ENCODE measurements at regions not wholly inside any gene's neighbourhood (a gene's known extent, or its start where the extent isn't known, plus 50 kb on each side); places are given as distances from the start of the nearest gene placed in this dataset.
"Not testable (repeated sequence)": the region's sequence is repeated elsewhere in the genome, so short reads cannot be mapped to it uniquely, and the experiment has no call there.

DNA sequence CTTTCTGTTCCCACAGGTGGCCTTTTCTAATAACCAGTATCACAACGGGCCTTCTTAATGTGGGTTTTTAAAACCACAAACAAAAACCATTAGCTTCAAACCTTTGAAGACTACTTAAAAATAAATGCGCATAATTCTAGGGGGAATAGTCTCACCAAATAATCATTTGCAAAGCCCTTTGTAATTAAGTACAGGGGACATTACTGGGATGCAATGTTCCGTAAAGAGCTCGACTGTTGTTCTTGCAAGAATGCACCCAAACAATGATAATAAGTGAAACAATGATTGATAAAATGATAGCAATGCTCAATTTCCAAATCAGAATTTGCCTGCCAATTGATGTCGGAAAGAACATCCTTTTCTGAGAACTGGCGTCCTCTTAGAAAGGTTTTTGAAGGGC, 589.1 kb upstream of the ADARB2 start:
- H3K27ac Mint-ChIP-seq, result no peak overlapping the region
- peaks cover 19% of the 10 kb centered on the region for H3K36me3 Mint-ChIP-seq
- no peak for ATAC-seq
- ChIA-PET CTCF (no interaction called here), POLR2A (no interaction called here)
- TF ChIP-seq, protein P1, sequence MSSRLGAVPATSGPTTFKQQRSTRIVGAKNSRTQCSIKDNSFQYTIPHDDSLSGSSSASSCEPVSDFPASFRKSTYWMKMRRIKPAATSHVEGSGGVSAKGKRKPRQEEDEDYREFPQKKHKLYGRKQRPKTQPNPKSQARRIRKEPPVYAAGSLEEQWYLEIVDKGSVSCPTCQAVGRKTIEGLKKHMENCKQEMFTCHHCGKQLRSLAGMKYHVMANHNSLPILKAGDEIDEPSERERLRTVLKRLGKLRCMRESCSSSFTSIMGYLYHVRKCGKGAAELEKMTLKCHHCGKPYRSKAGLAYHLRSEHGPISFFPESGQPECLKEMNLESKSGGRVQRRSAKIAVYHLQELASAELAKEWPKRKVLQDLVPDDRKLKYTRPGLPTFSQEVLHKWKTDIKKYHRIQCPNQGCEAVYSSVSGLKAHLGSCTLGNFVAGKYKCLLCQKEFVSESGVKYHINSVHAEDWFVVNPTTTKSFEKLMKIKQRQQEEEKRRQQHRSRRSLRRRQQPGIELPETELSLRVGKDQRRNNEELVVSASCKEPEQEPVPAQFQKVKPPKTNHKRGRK (CRISPR knock-in tag; IDR thresholded peaks at IDR 0.05; ENCODE audit: borderline replicate concordance), result no peak
- no peak for TF ChIP-seq EMX1 (CRISPR knock-in tag; IDR thresholded peaks at IDR 0.05)
- H3K4me3 Mint-ChIP-seq, result no peak overlapping the region
- peaks cover 25% of the 10 kb centered on the region for H3K4me1 Mint-ChIP-seq
- DNase-seq (ENCODE audit: low spot score), result no peak
- peaks cover 4% of the 10 kb centered on the region; the same call in 1 of the 2 replicates for H3K27me3 Mint-ChIP-seq (ENCODE audit: low read depth)
- H3K9me3 Mint-ChIP-seq, result peaks cover 19% of the 10 kb centered on the region

DNA sequence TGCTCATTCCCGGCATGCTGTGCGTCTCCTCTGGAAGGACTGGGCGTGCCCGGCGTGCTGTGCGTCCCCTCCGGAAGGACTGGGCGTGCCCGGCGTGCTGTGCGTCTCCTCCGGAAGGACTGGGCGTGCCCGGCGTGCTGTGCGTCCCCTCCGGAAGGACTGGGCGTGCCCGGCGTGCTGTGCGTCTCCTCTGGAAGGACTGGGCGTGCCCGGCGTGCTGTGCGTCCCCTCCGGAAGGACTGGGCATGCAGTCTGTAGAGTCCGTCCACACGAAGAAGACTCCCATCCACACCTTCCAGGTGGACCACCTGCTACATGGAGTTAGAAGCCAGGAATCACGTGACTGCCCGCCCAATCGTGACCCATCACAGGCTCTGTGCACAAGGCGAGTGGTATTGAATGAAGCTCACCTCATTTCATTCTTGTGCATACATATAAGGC, 577.7 kb upstream of the ADARB2 start:
- H3K4me3 Mint-ChIP-seq; H3K27ac Mint-ChIP-seq; ATAC-seq; H3K9me3 Mint-ChIP-seq; H3K4me1 Mint-ChIP-seq; H3K27me3 Mint-ChIP-seq (ENCODE audit: low read depth); H3K36me3 Mint-ChIP-seq; DNase-seq (ENCODE audit: low spot score); POLR2A ChIA-PET; CTCF ChIA-PET: not testable (repeated sequence)

DNA sequence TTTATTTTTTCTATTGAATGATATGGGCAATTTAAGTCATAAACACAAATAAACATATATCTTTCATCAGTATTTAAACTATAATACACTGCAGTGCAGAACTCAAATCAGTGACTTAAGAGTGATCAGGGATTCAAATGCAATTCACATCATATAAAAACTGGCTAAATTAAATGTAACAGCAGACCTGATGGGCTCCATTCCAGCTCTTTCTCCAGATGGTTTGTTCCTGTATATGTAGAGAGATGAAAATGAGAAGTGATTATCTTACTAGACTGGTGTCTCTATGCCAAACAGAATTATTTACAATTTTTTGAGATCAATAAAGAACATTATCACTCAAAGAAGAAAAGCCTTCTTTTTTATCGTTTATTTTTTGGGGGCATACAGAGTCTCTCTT, 568.8 kb upstream of the ADARB2 start:
- POLR2A ChIA-PET, result no interaction called here
- Mint-ChIP-seq H3K27ac (no peak overlapping the region), H3K4me1 (peaks cover 8% of the 10 kb centered on the region), H3K9me3 (peaks cover 9% of the 10 kb centered on the region), H3K36me3 (peaks cover 7% of the 10 kb centered on the region), H3K27me3 (ENCODE audit: low read depth) (peaks cover 9% of the 10 kb centered on the region), H3K4me3 (no peak overlapping the region)
- TF ChIP-seq, protein P2, sequence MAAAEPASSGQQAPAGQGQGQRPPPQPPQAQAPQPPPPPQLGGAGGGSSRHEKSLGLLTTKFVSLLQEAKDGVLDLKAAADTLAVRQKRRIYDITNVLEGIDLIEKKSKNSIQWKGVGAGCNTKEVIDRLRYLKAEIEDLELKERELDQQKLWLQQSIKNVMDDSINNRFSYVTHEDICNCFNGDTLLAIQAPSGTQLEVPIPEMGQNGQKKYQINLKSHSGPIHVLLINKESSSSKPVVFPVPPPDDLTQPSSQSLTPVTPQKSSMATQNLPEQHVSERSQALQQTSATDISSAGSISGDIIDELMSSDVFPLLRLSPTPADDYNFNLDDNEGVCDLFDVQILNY (CRISPR knock-in tag; IDR thresholded peaks at IDR 0.05), result no peak
- no peak for TF ChIP-seq SMAD4 (CRISPR knock-in tag; IDR thresholded peaks at IDR 0.05)
- TF ChIP-seq, protein P1 (CRISPR knock-in tag; IDR thresholded peaks at IDR 0.05; ENCODE audit: borderline replicate concordance), result no peak
- TF ChIP-seq, protein P3, sequence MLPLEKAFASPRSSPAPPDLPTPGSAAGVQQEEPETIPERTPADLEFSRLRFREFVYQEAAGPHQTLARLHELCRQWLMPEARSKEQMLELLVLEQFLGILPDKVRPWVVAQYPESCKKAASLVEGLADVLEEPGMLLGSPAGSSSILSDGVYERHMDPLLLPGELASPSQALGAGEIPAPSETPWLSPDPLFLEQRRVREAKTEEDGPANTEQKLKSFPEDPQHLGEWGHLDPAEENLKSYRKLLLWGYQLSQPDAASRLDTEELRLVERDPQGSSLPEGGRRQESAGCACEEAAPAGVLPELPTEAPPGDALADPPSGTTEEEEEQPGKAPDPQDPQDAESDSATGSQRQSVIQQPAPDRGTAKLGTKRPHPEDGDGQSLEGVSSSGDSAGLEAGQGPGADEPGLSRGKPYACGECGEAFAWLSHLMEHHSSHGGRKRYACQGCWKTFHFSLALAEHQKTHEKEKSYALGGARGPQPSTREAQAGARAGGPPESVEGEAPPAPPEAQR (CRISPR knock-in tag; IDR thresholded peaks at IDR 0.05), result no peak
- no peak for TF ChIP-seq SP1 (CRISPR knock-in tag; conservative IDR thresholded peaks at IDR 0.05)
- no peak for TF ChIP-seq ZNF416 (CRISPR knock-in tag; IDR thresholded peaks at IDR 0.05)
- no peak for TF ChIP-seq ZNF423 (CRISPR knock-in tag; IDR thresholded peaks at IDR 0.05)
- TF ChIP-seq RORB (CRISPR knock-in tag; IDR thresholded peaks at IDR 0.05), result no peak
- TF ChIP-seq ESRRA (CRISPR knock-in tag; IDR thresholded peaks at IDR 0.05; ENCODE audit: borderline replicate concordance), result no peak
- no peak for TF ChIP-seq ZNF232 (CRISPR knock-in tag; IDR thresholded peaks at IDR 0.05)
- CTCF ChIA-PET, result no interaction called here
- ATAC-seq (no peak), DNase-seq (ENCODE audit: low spot score) (no peak)

DNA sequence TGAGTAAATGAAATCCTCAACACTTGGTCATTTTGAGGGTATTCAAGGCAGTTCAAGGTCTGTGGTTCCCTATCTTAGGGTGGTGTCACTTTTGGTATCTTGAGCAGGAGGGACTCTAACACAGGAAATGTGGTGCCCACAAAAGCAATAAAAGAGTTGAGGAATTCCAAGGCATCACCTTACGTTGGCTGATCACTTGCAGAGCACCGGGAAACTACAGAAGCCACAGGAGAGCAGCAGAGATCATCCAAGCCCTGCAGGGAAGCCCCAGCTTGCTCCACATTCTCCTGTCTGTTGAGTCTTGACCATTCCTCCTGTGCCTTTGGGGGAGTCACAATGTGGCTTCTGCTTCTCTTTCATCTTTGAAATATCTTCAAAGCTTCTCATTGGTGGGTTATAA, 565.8 kb upstream of the ADARB2 start:
- ChIA-PET CTCF (no interaction called here), POLR2A (no interaction called here)
- peaks cover 13% of the 10 kb centered on the region for H3K9me3 Mint-ChIP-seq
- peak; percentile 61 for ATAC-seq
- no peak for DNase-seq (ENCODE audit: low spot score)
- no peak overlapping the region for H3K27ac Mint-ChIP-seq
- H3K4me1 Mint-ChIP-seq, result peaks cover 8% of the 10 kb centered on the region
- peaks cover 7% of the 10 kb centered on the region for H3K36me3 Mint-ChIP-seq
- peaks cover 10% of the 10 kb centered on the region for H3K27me3 Mint-ChIP-seq (ENCODE audit: low read depth)
- no peak overlapping the region for H3K4me3 Mint-ChIP-seq
- TF ChIP-seq ZNF121 (CRISPR knock-in tag; IDR thresholded peaks at IDR 0.05), result no peak
- no peak for TF ChIP-seq TP53 (CRISPR knock-in tag; IDR thresholded peaks at IDR 0.05)
- TF ChIP-seq, protein P3 (CRISPR knock-in tag; IDR thresholded peaks at IDR 0.05), result no peak
- TF ChIP-seq ZNF219 (CRISPR knock-in tag; IDR thresholded peaks at IDR 0.05; ENCODE audit: borderline replicate concordance), result no peak
- TF ChIP-seq TCF7 (CRISPR knock-in tag; IDR thresholded peaks at IDR 0.05; ENCODE audit: low read depth), result no peak
- TF ChIP-seq OVOL2 (CRISPR knock-in tag; IDR thresholded peaks at IDR 0.05; ENCODE audit: borderline replicate concordance), result no peak
- TF ChIP-seq IRF2 (CRISPR knock-in tag; IDR thresholded peaks at IDR 0.05; ENCODE audit: borderline replicate concordance, low read depth), result no peak
- TF ChIP-seq, protein P4, sequence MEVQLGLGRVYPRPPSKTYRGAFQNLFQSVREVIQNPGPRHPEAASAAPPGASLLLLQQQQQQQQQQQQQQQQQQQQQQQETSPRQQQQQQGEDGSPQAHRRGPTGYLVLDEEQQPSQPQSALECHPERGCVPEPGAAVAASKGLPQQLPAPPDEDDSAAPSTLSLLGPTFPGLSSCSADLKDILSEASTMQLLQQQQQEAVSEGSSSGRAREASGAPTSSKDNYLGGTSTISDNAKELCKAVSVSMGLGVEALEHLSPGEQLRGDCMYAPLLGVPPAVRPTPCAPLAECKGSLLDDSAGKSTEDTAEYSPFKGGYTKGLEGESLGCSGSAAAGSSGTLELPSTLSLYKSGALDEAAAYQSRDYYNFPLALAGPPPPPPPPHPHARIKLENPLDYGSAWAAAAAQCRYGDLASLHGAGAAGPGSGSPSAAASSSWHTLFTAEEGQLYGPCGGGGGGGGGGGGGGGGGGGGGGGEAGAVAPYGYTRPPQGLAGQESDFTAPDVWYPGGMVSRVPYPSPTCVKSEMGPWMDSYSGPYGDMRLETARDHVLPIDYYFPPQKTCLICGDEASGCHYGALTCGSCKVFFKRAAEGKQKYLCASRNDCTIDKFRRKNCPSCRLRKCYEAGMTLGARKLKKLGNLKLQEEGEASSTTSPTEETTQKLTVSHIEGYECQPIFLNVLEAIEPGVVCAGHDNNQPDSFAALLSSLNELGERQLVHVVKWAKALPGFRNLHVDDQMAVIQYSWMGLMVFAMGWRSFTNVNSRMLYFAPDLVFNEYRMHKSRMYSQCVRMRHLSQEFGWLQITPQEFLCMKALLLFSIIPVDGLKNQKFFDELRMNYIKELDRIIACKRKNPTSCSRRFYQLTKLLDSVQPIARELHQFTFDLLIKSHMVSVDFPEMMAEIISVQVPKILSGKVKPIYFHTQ (CRISPR knock-in tag; IDR thresholded peaks at IDR 0.05), result no peak
- no peak for TF ChIP-seq FOXP1 (CRISPR knock-in tag; IDR thresholded peaks at IDR 0.05; ENCODE audit: borderline replicate concordance)
